HG03460 (cell line): ENCODE measurements at regions not wholly inside any gene's neighbourhood (a gene's known extent, or its start where the extent isn't known, plus 50 kb on each side); places are given as distances from the start of the nearest gene placed in this dataset.
"Not testable (repeated sequence)": the region's sequence is repeated elsewhere in the genome, so short reads cannot be mapped to it uniquely, and the experiment has no call there.

Source experiments
- ATAC-seq: cut with Tn5 transposase; IDR thresholded peaks from one replicate; pipeline ENCODE4 v1.9.1; 2021; ENCODE audit not compliant: unreplicated experiment

DNA sequence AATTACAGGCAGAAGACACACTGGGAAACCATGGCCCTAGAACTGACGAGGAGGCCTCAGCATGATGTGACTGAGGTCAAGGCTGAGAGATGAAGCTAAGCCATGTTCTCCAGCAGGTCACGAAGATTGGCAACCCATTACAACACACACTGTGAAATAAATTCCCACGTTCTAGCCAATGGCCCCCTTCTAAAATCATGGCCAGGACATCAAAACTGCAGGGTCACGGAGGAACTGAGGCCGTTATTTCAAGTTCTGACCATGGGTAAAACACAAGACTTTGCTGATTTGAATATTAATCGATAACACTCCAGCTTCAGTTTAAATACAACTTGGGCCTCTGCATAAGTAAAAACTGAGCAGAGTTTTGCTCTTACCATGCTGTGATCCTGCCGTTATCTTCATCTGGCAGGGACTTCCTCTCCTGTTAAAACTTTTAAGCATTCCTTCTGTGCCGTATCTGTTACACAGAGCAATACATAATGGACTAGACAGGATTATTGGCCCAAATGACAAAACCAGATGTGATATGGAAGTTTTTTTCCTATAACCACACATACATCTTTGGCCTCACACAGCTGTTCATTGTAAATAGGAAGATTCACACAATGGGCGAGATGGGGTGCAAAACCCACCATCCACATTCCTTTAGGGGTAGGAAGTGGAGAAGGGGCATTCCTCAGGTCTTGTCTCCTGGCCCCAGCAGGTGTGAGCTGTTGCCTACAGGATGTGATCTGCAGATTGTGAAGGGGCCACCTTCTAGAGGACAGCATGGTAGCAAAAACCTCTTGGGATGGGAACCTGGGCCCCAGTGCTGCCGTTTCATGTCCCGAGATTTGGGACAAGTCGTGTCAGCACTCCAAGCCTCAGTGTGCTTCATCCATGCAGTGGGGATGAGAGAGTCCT, 207.4 kb downstream of the OPA1 start:
- no peak for ATAC-seq

DNA sequence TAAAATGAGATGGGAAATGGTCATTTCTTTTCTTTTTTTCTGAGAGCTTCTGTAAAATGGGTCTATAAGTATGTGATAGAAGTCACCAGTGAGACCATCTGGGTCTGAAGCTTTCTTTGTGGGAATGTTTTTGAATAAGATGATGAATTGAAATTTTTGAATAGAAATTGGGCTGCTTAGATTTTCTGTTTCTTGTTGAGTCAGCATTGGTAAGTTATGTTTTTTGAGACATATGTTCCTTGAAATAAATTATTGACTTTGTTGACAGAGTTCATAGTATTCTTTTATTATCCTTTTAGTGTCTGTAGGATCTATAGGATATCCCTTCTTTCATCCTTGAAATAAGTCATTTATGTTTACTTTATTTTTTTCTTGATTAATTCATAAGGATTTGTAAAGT, 208.1 kb downstream of the OPA1 start:
- no peak for ATAC-seq

- ATAC-seq, result no peak
These were observed 210.3 kb downstream of the OPA1 start for GRCh38 chr3:193803288-193803687.

DNA sequence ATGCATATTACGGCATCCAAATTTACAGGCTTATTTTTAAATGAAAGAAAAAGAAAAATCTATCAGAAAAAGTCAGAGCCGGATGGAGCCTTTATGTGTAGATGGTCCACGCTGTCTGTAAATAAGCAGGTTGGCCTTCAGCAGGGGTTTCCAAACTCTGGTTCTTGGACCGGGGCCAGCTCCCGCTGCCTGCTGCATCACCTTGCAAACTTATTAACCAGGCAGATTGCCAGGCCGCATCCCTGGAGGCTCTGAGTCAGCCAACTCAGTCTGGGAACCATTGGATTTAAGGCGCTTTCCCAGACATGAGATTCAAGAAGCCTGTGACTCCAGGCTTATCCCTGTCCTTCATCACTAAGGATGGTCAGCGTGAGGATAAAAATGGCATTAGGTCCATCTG, 212.4 kb downstream of the OPA1 start:
- no peak for ATAC-seq

GRCh38 chr3:193808317-193808716, 215.3 kb downstream of the OPA1 start:
- ATAC-seq, result no peak

GRCh38 chr3:193809106-193809505, 216.1 kb downstream of the OPA1 start:
- no peak for ATAC-seq

DNA sequence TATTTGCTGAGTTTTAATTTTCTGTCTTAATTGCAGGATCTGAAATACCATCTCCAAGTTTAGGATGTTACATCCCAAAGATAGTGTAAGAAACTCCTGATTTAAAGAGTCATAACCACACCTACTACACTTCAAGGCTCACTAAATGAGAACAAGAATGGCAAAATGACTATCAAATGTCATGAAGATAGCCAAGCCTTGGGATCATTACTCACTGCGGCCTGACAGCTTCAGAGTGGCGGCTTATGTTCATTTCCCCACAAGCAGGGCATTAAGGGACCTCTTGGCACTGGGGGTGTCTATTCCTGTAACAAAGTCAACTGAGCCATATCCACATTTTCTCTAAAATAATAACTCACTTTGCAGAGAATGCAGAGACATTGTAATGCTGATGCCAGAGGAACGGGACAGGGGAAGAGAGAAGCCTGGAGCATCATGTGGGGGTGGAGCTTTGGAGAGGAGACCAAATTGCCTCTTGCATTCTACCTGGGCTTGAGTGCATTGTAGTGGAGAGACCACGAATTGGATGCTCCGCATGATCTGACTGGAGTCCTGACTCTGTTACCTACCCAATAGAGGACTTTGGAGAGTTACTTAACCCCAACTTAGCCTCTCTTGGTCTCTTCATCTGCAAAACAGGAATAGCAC, 219.2 kb downstream of the OPA1 start:
- ATAC-seq, result no peak

DNA sequence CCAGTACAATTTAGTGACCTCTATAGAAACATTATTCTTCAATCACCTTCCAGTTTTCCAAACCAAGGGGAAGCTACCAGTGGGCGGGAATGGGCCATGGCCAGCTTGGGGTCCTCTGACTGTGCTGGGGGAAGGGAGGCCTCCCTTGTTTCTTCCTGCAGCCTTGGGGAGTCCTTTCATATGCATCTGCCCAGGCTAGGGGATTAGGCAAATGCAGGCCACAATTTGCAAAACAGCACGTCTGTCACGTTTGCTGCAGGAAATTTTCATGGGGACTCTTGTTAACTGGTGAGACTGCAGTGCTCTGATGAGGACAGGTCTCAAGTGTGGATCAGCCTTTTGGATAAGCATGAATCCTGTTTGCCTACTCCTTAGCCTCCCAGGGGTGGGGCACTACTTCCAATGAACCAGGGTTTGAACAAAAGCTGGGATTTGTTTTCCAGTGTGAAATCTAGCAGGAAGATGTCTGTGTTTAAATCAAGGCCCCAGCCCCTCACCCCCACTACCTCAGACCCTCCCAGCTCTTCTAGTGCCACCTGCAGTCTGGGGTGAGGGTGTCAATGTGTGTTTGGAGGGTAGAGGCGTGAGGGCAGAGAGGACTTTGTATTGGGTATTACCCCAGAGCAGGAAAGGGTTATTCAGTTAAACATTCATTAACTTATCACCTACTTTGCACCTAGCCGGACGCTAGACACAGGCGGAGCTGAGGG, 219.9 kb downstream of the OPA1 start:
- ATAC-seq, result no peak

DNA sequence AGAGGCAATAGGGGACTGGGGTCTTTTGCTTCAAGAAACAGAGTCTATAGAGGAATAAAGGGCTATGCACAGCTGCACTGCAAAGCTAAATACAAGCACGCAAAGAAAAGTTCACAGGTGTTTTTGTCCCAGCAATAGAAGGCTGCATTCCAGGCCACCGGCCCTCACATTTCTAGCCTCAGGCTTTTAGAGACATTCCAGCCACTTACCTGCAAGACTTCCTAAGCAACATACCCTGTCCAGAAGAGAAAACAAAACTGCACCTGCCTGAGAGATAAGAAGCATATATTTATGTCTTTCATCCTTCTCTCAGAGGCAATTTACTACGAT, 220.5 kb downstream of the OPA1 start:
- ATAC-seq, result no peak

DNA sequence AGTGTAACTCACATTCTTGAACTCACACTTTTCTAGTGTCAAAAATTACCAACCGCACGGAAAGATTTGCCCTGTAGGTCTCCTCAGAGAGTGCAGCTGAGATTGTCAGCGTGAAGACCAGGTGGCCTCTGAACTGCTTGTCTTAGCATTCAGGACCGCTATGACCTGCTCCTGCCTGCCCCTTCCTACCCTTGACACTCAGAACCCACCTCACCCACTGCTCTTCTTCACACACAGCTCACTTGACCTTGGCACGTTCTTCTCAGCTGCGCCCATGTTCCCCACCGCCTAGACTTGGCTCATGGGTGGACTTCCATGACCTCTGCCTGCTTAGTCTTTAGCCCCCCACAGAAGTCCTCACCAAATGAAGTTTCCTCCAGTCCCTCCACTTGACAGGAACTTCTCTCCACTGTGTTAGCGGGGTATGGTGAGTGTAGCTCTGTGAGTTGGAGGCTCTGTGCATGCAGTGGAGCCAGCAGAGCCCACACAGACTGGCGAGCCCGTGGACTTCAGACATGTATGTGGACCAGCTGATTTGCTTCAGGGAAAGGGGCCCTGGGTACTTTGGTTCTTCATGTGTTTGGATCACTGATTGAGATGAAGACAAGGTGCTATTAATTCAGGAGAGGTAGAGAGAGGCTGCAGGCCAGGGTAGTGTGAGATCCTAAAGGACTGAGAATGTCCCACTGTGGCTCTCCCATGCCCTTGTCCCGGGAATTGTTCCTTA, 221.3 kb downstream of the OPA1 start:
- no peak for ATAC-seq

GRCh38 chr3:193815246-193816027, 222.4 kb downstream of the OPA1 start:
- no peak for ATAC-seq

DNA sequence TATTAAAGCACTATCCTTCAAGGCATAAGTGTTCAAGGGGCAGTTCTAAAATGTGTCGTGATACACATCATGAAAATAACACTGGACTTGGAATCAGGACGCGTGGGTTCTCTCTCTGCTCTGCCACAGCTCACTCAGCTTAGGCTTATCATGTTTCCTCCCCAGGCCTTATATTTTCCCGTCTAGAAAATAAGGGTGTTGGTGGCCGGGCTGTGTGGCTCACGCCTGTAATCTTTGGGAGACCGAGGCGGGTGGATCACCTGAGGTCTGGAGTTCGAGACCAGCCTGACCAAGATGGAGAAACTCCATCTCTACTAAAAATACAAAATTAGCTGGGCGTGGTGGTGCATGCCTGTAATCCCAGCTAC, 223.0 kb downstream of the OPA1 start:
- ATAC-seq, result no peak

- no peak for ATAC-seq
These were observed 223.8 kb downstream of the OPA1 start for GRCh38 chr3:193816656-193817311.

DNA sequence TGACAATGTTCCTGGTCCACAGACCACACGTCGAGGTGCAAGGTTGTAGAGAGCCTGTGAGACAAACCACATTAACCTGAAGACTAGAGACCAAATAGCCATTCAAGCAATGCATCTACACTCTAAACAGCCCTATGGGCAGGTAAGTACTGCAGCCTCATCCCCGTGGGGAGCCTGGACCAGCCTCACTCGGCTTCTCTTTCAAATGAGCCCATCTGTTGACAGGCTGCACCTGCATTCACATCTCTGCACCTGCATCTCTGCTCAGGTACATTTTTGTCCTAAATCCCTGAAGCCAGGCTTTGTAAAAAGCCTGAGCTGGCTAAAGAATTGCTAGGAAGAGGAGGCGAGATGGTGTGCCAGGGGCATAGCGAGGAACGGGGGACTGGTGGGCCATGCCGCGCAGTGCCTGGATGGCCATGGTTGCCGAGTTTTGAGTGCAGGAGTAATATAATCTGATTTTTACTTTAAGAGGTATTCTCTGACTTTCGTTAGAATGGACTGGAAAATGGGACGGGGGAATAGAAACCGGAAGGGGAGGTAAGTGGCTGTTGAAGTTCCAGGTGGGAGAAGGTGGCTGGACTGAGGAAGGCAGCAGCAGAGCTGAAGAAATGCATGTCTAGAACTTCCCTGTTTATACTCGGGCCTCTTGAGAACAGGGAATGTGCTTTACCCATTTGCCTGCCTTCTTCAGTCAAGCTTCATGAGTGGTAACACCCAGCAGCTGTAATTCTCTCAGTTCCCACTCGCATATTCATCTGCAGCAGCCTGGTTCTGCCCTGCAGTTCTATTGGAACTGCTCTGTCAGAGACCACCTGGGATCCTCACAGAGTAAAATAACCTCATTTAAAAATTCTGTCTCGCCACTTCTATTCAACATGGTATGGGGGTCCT, 226.4 kb downstream of the OPA1 start:
- ATAC-seq, result no peak

DNA sequence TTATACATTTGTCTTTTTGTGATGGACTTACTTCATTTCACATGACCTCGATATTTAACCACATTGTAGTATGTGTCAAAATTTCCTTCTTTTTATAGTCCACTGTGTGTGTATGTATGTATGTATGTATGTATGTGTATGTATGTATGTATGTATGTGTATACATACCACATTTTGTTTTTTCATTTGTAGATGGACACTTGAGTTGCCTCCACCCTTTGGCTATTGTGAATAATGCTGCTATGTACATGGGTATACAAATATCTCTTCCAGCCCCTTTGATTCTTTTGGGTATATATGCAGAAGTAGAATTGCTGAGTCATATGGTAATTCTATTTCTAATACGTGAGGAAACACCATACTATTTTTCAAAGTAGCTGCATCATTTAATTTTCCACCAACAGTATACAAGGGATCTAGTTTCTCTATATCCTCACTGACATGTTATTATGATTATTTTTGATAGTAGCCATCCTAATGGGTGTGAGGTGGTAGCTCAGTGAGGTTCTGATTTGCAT, 228.2 kb downstream of the OPA1 start:
- ATAC-seq, result no peak

GRCh38 chr3:193822492-193823212, 229.6 kb downstream of the OPA1 start:
- no peak for ATAC-seq

DNA sequence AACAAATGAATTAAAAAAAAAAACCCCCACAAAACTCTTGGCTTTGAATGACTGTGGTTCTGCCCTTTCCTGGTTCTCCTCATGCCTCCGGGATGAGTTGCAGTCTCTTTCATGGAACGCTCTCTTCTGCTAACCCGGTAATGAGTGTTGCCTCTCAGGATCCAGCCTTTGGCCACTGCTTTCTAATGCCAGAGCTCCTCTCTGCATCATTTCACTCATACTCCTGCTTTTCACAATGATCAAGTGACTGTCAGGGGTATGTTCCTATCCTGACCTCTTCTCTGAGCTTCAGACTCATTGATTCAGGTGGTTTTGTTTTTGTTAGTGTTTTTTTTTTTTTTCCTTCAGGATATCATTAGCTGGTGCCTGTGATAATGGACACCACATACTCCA, 230.2 kb downstream of the OPA1 start:
- not testable (repeated sequence) for ATAC-seq

DNA sequence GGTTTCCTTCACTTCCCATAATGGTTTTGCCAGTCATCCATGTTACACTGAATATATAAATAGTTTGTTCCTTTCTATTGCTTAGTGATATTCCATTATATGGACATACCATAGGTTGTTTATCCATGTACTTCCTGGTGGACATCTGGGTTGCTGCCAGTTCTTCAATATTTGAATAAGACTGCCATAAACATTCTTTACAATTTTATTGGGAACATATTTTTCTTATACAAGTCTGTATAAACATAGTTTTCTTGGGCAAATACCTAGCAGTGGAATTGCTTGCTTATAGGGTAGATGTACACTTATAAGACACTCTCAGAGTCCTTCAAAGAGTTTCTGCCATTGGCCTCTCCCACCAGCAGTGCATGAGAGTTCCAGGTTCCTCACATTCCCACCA, 231.4 kb downstream of the OPA1 start:
- ATAC-seq, result no peak
